ENCODE measurements at regions not wholly inside any gene's neighbourhood (a gene's known extent, or its start where the extent isn't known, plus 50 kb on each side); places are given as distances from the start of the nearest gene placed in this dataset.

- H3K4me3 ChIP-seq (replicated peaks; ENCODE audit: low read depth, low read length) = no peak overlapping the region
- no peaks in the 10 kb centered on the region for H3K27me3 ChIP-seq (replicated peaks; ENCODE audit: control insufficient read depth, insufficient read depth, low read length)
- no peaks in the 10 kb centered on the region for H3K36me3 ChIP-seq (ENCODE audit: control insufficient read depth, insufficient read depth, low read length)
- no peak for DNase-seq (ENCODE audit: extremely low read depth, insufficient read length)
- TF ChIP-seq CTCF (IDR thresholded peaks at IDR 0.05; ENCODE audit: insufficient read depth, low read length, poor library complexity, severe bottlenecking) = no peak
Observed at GRCh38 chr10:36220151-36220550, 578.1 kb upstream of the FZD8 start.

- no peak for TF ChIP-seq CTCF (IDR thresholded peaks at IDR 0.05; ENCODE audit: insufficient read depth, low read length, poor library complexity, severe bottlenecking)
- Histone ChIP-seq H3K4me3 (replicated peaks; ENCODE audit: low read depth, low read length) (no peak overlapping the region), H3K27me3 (replicated peaks; ENCODE audit: control insufficient read depth, insufficient read depth, low read length) (no peaks in the 10 kb centered on the region), H3K36me3 (ENCODE audit: control insufficient read depth, insufficient read depth, low read length) (no peaks in the 10 kb centered on the region)
- DNase-seq (ENCODE audit: extremely low read depth, insufficient read length) = no peak
Observed at GRCh38 chr10:36211856-36212255, 569.8 kb upstream of the FZD8 start.

- TF ChIP-seq CTCF (IDR thresholded peaks at IDR 0.05; ENCODE audit: insufficient read depth, low read length, poor library complexity, severe bottlenecking) = no peak
Observed at GRCh38 chr10:36209480-36209879, 567.4 kb upstream of the FZD8 start.

GRCh38 chr10:36202881-36203280 lies 560.8 kb upstream of the FZD8 start:
- no peak for DNase-seq (ENCODE audit: extremely low read depth, insufficient read length)
- H3K4me3 ChIP-seq (replicated peaks; ENCODE audit: low read depth, low read length) = no peak overlapping the region
- no peaks in the 10 kb centered on the region for H3K36me3 ChIP-seq (ENCODE audit: control insufficient read depth, insufficient read depth, low read length)
- H3K27me3 ChIP-seq (replicated peaks; ENCODE audit: control insufficient read depth, insufficient read depth, low read length) = no peaks in the 10 kb centered on the region
- no peak for TF ChIP-seq CTCF (IDR thresholded peaks at IDR 0.05; ENCODE audit: insufficient read depth, low read length, poor library complexity, severe bottlenecking)

More at GRCh38 chr10:36209480-36209879, 567.4 kb upstream of the FZD8 start:
- DNase-seq (ENCODE audit: extremely low read depth, insufficient read length) = no peak
- Histone ChIP-seq H3K4me3 (replicated peaks; ENCODE audit: low read depth, low read length) (no peak overlapping the region), H3K27me3 (replicated peaks; ENCODE audit: control insufficient read depth, insufficient read depth, low read length) (no peaks in the 10 kb centered on the region), H3K36me3 (ENCODE audit: control insufficient read depth, insufficient read depth, low read length) (no peaks in the 10 kb centered on the region)

- no peak for TF ChIP-seq CTCF (IDR thresholded peaks at IDR 0.05; ENCODE audit: insufficient read depth, low read length, poor library complexity, severe bottlenecking)
Observed at GRCh38 chr10:36200577-36200976, 558.5 kb upstream of the FZD8 start.

GRCh38 chr10:36198322-36198721 lies 556.2 kb upstream of the FZD8 start:
- no peak for TF ChIP-seq CTCF (IDR thresholded peaks at IDR 0.05; ENCODE audit: insufficient read depth, low read length, poor library complexity, severe bottlenecking)
- H3K36me3 ChIP-seq (ENCODE audit: control insufficient read depth, insufficient read depth, low read length) = no peaks in the 10 kb centered on the region
- no peak overlapping the region for H3K4me3 ChIP-seq (replicated peaks; ENCODE audit: low read depth, low read length)

More at GRCh38 chr10:36200577-36200976, 558.5 kb upstream of the FZD8 start:
- no peak for DNase-seq (ENCODE audit: extremely low read depth, insufficient read length)
- Histone ChIP-seq H3K36me3 (ENCODE audit: control insufficient read depth, insufficient read depth, low read length) (no peaks in the 10 kb centered on the region), H3K4me3 (replicated peaks; ENCODE audit: low read depth, low read length) (no peak overlapping the region), H3K27me3 (replicated peaks; ENCODE audit: control insufficient read depth, insufficient read depth, low read length) (no peaks in the 10 kb centered on the region)

More at GRCh38 chr10:36198322-36198721, 556.2 kb upstream of the FZD8 start:
- no peak for DNase-seq (ENCODE audit: extremely low read depth, insufficient read length)
- H3K27me3 ChIP-seq (replicated peaks; ENCODE audit: control insufficient read depth, insufficient read depth, low read length) = no peaks in the 10 kb centered on the region
